Endothelial cell of umbilical vein (primary cell): ENCODE measurements at regions not wholly inside any gene's neighbourhood (a gene's known extent, or its start where the extent isn't known, plus 50 kb on each side); places are given as distances from the start of the nearest gene placed in this dataset.
"Not testable (repeated sequence)": the region's sequence is repeated elsewhere in the genome, so short reads cannot be mapped to it uniquely, and the experiment has no call there.

Experiments used
- BruUV-seq: library from RNA; stranded (reverse); fragments of 400-500 nt; replicated peaks from 2 replicates; lab custom pipeline; 2021; lab: Mats Ljungman, UMichigan
- CTCF ChIA-PET: fragments of 300-600, 350-600 bp; sonication (Branson Sonifier 250); formaldehyde crosslinking; loops from one replicate; lab custom pipeline; 2021; ENCODE audit warnings: antibody characterized with exemption, inconsistent platforms; lab: Charles Lee
- POLR2A ChIA-PET: fragments of 300-600, 350-600 bp; sonication (Branson Sonifier 250); formaldehyde crosslinking; loops from one replicate; lab custom pipeline; 2021; ENCODE audit warnings: antibody characterized with exemption, inconsistent platforms; lab: Charles Lee
- DNase-seq: peaks from one replicate; pipeline ENCODE4 v3.0.0-alpha.2; 2011; ENCODE audit warnings: low read depth, low spot score
- FAIRE-seq: peaks from 2 replicates; lab custom pipeline; 2011; peaks lifted over from hg19 to GRCh38; lab: Jason Lieb, UNC
- H2AFZ ChIP-seq: 2 replicates; pipeline ENCODE4 v1.6.0; 2012; ENCODE audit warnings: low read depth, low read length, control low read depth, inconsistent platforms
- H3K27ac ChIP-seq: 2 replicates; pipeline ENCODE4 v1.5.1; 2011; ENCODE audit warnings: low read depth, mild to moderate bottlenecking, control low read depth, low read length, moderate library complexity; ENCODE audit not compliant: insufficient read depth
- H3K27me3 ChIP-seq, 2 experiments: 2 replicates each; pipeline versions ENCODE4 v1.6.0 to v1.6.1; 2011; ENCODE audit warnings: low read length in 2 of 2, mixed read lengths in 1 of 2; ENCODE audit not compliant: control insufficient read depth in 2 of 2, insufficient read depth in 2 of 2
- H3K36me3 ChIP-seq, 2 experiments: 2 replicates in 1 of 2; 3 replicates in 1 of 2; pipeline ENCODE4 v1.5.1; 2011; ENCODE audit warnings: low read length in 2 of 2, mild to moderate bottlenecking in 1 of 2, moderate library complexity in 1 of 2; ENCODE audit not compliant: control insufficient read depth in 2 of 2, insufficient read depth in 2 of 2; ENCODE audit errors: extremely low read depth in 1 of 2
- H3K4me1 ChIP-seq: 3 replicates; pipeline ENCODE4 v1.5.1; 2011; ENCODE audit warnings: mild to moderate bottlenecking, low read length; ENCODE audit not compliant: control insufficient read depth, insufficient read depth; ENCODE audit errors: extremely low read depth
- H3K4me2 ChIP-seq: 2 replicates; pipeline ENCODE4 v1.6.1; 2011; ENCODE audit warnings: low read length, control low read depth, mixed read lengths; ENCODE audit not compliant: insufficient read depth
- H3K4me3 ChIP-seq, 3 experiments: fragments of 200-600 bp in 1 of 3; sonication (generic), shearing (Covaris generic) in 1 of 3; replicated peaks in 1 of 3; 2 replicates each; pipeline ENCODE4 v1.5.1; 2011 to 2016; ENCODE audit warnings: control low read depth in 3 of 3, low read length in 3 of 3, mild to moderate bottlenecking in 2 of 3, inconsistent platforms in 1 of 3, low read depth in 1 of 3, moderate library complexity in 1 of 3; ENCODE audit not compliant: insufficient read depth in 1 of 3
- H3K79me2 ChIP-seq: 2 replicates; pipeline ENCODE4 v1.6.0; 2012; ENCODE audit warnings: low read length, inconsistent platforms; ENCODE audit not compliant: control insufficient read depth, insufficient read depth
- H3K9ac ChIP-seq: replicated peaks from 2 replicates; pipeline ENCODE3; 2011; ENCODE audit warnings: low read length, control low read depth; ENCODE audit not compliant: insufficient read depth; ENCODE audit errors: extremely low read depth
- H3K9me1 ChIP-seq: replicated peaks from 3 replicates; pipeline ENCODE4 v1.6.0; 2011; ENCODE audit warnings: mild to moderate bottlenecking, low read length; ENCODE audit not compliant: control insufficient read depth, insufficient read depth; ENCODE audit errors: extremely low read depth
- H3K9me3 ChIP-seq: replicated peaks from 2 replicates; pipeline ENCODE4 v1.5.1; 2012; ENCODE audit warnings: low read length, inconsistent platforms; ENCODE audit not compliant: control insufficient read depth, insufficient read depth
- H4K20me1 ChIP-seq: replicated peaks from 2 replicates; pipeline ENCODE3; 2011; ENCODE audit warnings: mild to moderate bottlenecking, low read length; ENCODE audit not compliant: control insufficient read depth, insufficient read depth; ENCODE audit errors: extremely low read depth
- EZH2 ChIP-seq: IDR thresholded peaks from 2 replicates; pipeline ENCODE4 v1.6.1; 2012; ENCODE audit warnings: borderline replicate concordance, low read depth, mild to moderate bottlenecking, moderate library complexity, low read length, inconsistent platforms; ENCODE audit not compliant: severe bottlenecking
- FOS ChIP-seq: IDR thresholded peaks from 2 replicates; pipeline ENCODE4 v1.6.1; 2011; ENCODE audit warnings: mild to moderate bottlenecking, low read length, moderate library complexity, borderline replicate concordance; ENCODE audit not compliant: insufficient read depth
- GATA2 ChIP-seq: IDR thresholded peaks from 2 replicates; pipeline ENCODE4 v1.7.0; 2011; ENCODE audit warnings: low read depth, mild to moderate bottlenecking, moderate library complexity, mixed read lengths, low read length; ENCODE audit not compliant: insufficient read length, insufficient read depth
- JUN ChIP-seq: IDR thresholded peaks from 2 replicates; pipeline ENCODE4 v1.6.1; 2011; ENCODE audit warnings: borderline replicate concordance, low read depth; ENCODE audit not compliant: insufficient read length, insufficient read depth
- MYC ChIP-seq: IDR thresholded peaks from one replicate; pipeline ENCODE4 v1.6.1; 2011; ENCODE audit warnings: mild to moderate bottlenecking, low read depth, low read length
- POLR2A ChIP-seq: IDR thresholded peaks from 2 replicates; pipeline ENCODE4 v1.6.1; 2012; ENCODE audit warnings: low read depth, mild to moderate bottlenecking, control low read depth, low read length
- POLR2AphosphoS5 ChIP-seq: IDR thresholded peaks from 2 replicates; pipeline ENCODE4 v1.6.1; 2012; ENCODE audit warnings: low read depth, mild to moderate bottlenecking, control low read depth, low read length, moderate library complexity; ENCODE audit not compliant: insufficient read depth
- dilution Hi-C: fragments of 300-500 bp; cut with MboI; formaldehyde crosslinking; loops from one replicate; pipeline ENCODE4 v1.15.0; 2019; ENCODE audit warnings: low sequenced_read_pairs; ENCODE audit not compliant: extremely low pct_ligation_motif_present
- intact Hi-C: fragments of 100-400 bp; cut with micrococcal nuclease; formaldehyde crosslinking; loops from one replicate; pipeline ENCODE4 v1.10.0; 2022
- TF ChIP-seq, protein P1 (sequence below), 2 donors: IDR thresholded peaks; 1 replicate in 1 of 2; 2 replicates in 1 of 2; pipeline ENCODE4 v1.5.1; 2011; ENCODE audit warnings: low read length in 2 of 2, mild to moderate bottlenecking in 2 of 2, moderate library complexity in 2 of 2, control low read depth in 1 of 2, inconsistent platforms in 1 of 2, low read depth in 1 of 2; ENCODE audit not compliant: insufficient read depth in 1 of 2; ENCODE audit errors: extremely low read depth in 1 of 2
- TF ChIP-seq, protein P2 (sequence below): IDR thresholded peaks from 2 replicates; pipeline ENCODE4 v1.6.1; 2011; ENCODE audit not compliant: insufficient read depth, insufficient read length

DNA sequence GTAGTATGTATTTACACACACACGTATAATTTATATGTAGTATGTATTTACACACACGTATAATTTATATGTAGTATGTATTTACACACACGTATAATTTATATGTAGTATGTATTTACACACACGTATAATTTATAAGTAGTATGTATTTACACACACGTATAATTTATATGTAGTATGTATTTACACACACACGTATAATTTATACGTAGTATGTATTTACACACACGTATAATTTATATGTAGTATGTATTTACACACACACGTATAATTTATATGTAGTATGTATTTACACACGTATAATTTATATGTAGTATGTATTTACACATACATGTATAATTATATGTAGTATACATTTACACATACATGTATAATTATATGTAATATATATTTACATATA is 398.5 kb upstream of the CRIM1 start:
- DNase-seq, intact Hi-C loops, H3K36me3 ChIP-seq, H3K4me1 ChIP-seq, H2AFZ ChIP-seq, POLR2A ChIA-PET, H3K9me1 ChIP-seq, FAIRE-seq, H3K79me2 ChIP-seq, H3K27me3 ChIP-seq, dilution Hi-C loops, H3K9ac ChIP-seq, H3K4me3 ChIP-seq, H3K9me3 ChIP-seq, H3K4me2 ChIP-seq, H4K20me1 ChIP-seq, BruUV-seq, H3K27ac ChIP-seq, CTCF ChIA-PET: not testable (repeated sequence)

DNA sequence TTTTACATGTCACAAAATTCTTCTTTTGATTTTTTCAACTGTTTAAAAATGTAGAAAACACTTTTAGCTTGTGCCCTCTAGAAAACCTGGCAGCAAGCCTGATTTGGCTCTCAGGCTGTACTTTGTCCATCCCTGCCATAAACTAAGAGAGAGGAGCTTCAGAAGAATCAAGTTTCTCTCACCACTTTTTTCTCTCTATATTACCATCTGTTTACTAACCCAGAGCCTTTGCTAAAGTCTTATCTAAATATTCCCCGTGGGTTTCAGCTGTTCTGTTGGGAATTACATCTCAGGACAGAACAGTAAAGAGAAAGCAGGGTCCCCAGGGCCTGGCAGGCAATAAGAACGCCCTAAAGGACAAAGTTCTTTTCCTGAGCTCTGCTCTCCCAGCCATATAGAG is 409.1 kb upstream of the CRIM1 start:
- DNase-seq (no peak), FAIRE-seq (no peak)
- BruUV-seq, result no TSS peak
- no peaks in the 10 kb centered on the region for H3K4me1 ChIP-seq
- CTCF ChIA-PET, result interaction anchor here (1.6 kb wide), 1 partner anchor 67 kb away, joined by 3 read pairs; no protein-coding TSS in a partner anchor
- H4K20me1 ChIP-seq, result no peaks in the 10 kb centered on the region
- POLR2A ChIA-PET, result no interaction called here
- peaks cover 0 to 15% of the 10 kb centered on the region in 2 experiments for H3K27me3 ChIP-seq
- no peak overlapping the region for H3K9ac ChIP-seq
- H3K4me2 ChIP-seq, result no peak overlapping the region
- H3K79me2 ChIP-seq, result no peaks in the 10 kb centered on the region
- no peak overlapping the region for H2AFZ ChIP-seq
- no peaks in the 10 kb centered on the region for H3K9me3 ChIP-seq
- H3K9me1 ChIP-seq, result no peaks in the 10 kb centered on the region
- dilution Hi-C loops, result no loop called here
- H3K27ac ChIP-seq, result no peak overlapping the region
- no peak overlapping the region for H3K4me3 ChIP-seq
- TF ChIP-seq GATA2 (no peak), FOS (no peak), MYC (no peak), EZH2 (no peak), JUN (no peak), POLR2A (no peak), POLR2AphosphoS5 (no peak)
- TF ChIP-seq, protein P1, sequence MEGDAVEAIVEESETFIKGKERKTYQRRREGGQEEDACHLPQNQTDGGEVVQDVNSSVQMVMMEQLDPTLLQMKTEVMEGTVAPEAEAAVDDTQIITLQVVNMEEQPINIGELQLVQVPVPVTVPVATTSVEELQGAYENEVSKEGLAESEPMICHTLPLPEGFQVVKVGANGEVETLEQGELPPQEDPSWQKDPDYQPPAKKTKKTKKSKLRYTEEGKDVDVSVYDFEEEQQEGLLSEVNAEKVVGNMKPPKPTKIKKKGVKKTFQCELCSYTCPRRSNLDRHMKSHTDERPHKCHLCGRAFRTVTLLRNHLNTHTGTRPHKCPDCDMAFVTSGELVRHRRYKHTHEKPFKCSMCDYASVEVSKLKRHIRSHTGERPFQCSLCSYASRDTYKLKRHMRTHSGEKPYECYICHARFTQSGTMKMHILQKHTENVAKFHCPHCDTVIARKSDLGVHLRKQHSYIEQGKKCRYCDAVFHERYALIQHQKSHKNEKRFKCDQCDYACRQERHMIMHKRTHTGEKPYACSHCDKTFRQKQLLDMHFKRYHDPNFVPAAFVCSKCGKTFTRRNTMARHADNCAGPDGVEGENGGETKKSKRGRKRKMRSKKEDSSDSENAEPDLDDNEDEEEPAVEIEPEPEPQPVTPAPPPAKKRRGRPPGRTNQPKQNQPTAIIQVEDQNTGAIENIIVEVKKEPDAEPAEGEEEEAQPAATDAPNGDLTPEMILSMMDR (IDR thresholded peaks at IDR 0.05; ENCODE audit: extremely low read depth in 1 of 2, insufficient read depth in 1 of 2, low read depth in 1 of 2, low read length in 2 of 2), result no peak
- TF ChIP-seq, protein P2, sequence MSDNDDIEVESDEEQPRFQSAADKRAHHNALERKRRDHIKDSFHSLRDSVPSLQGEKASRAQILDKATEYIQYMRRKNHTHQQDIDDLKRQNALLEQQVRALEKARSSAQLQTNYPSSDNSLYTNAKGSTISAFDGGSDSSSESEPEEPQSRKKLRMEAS, result no peak
- no peaks in the 10 kb centered on the region for H3K36me3 ChIP-seq
- intact Hi-C loops, result no loop called here
